ENCODE measurements at regions not wholly inside any gene's neighbourhood (a gene's known extent, or its start where the extent isn't known, plus 50 kb on each side); places are given as distances from the start of the nearest gene placed in this dataset.

DNA sequence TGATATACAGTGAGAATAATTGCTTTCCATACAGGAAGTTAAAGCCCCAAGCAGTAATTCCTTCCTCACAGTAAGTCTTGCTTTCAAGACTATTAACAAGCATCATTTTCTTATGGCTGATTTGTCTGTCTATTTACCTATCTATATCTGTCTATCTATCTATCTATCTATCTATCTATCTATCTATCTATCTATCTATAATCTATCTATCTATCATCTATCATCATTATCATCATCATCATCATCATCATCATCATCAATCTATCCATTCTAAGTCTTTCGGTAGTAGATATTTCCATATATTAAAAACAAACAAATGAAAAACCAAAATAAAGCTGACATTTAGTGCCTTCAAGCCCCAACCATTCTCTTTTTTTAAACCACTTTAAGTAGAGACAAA lies 224.4 kb upstream of the RXFP2 start:
- no peaks in the 10 kb centered on the region for H3K4me1 ChIP-seq (ENCODE audit: control insufficient read depth in 1 of 2, insufficient read depth in 2 of 2, low read length in 2 of 2)
- Mint-ChIP-seq H3K27ac (no peak overlapping the region), H3K4me1 (no peaks in the 10 kb centered on the region), H3K36me3 (no peaks in the 10 kb centered on the region), H3K27me3 (ENCODE audit: low read depth in 3 of 3) (peaks cover 2 to 11% (median 5%) of the 10 kb centered on the region in 3 donors), H3K9me3 (peaks cover 0 to 1% (median 0%) of the 10 kb centered on the region in 7 donors), H3K4me3 (no peak overlapping the region)
- no peak overlapping the region for H3K4me3 ChIP-seq (replicated peaks in 1 of 3; ENCODE audit: low read depth in 2 of 3, low read length in 3 of 3)
- no peak overlapping the region for H2AFZ ChIP-seq (ENCODE audit: insufficient read depth, low read depth, low read length, poor library complexity, severe bottlenecking)
- no peak overlapping the region for H3K9ac ChIP-seq (ENCODE audit: insufficient read depth, low read length, poor library complexity, severe bottlenecking)
- no peak for TF ChIP-seq CTCF (IDR thresholded peaks at IDR 0.05)
- intact Hi-C loops (cut with micrococcal nuclease): no loop called here
- no peak overlapping the region for H3K4me2 ChIP-seq (replicated peaks; ENCODE audit: extremely low read depth, low read length, poor library complexity, severe bottlenecking)
- 100% methylated on average over 1 of the region's 1 CpG for WGBS (ENCODE audit: insufficient coverage)
- no peaks in the 10 kb centered on the region for H3K36me3 ChIP-seq (replicated peaks in 1 of 2; ENCODE audit: control insufficient read depth in 1 of 2, insufficient read depth in 2 of 2, low read length in 2 of 2)
- H3K79me2 ChIP-seq (ENCODE audit: insufficient read depth, low read length): no peaks in the 10 kb centered on the region
- no peak overlapping the region for H3K27ac ChIP-seq (ENCODE audit: low read depth in 1 of 2, low read length in 2 of 2)
- no peaks in the 10 kb centered on the region for H4K20me1 ChIP-seq (ENCODE audit: insufficient read depth, low read length)
- no peaks in the 10 kb centered on the region for H3K9me3 ChIP-seq (replicated peaks in 1 of 2; ENCODE audit: control insufficient read depth in 1 of 2, insufficient read depth in 1 of 2, low read length in 2 of 2)
- no peak for DNase-seq
- H3K27me3 ChIP-seq (ENCODE audit: control insufficient read depth in 2 of 2, insufficient read depth in 2 of 2, low read length in 2 of 2): no peaks in the 10 kb centered on the region

DNA sequence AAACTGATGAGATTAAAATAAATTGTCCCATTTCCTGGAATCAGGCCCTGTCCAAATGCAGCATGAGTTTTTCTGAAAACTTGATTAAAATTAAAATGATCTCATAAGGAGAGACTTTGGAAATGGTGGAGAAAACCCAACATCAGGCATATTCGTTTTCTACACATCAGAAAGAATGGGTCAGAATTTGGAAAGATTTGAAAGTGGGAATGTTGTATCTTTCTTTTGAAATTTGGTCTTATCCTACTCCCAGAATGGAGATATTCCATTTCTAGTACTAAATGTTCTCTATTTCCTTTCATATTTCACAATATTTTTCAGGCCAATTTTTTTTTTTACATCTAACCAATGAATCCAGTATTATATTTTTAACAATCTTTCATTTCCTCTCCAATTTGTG lies 223.9 kb upstream of the RXFP2 start:
- H3K4me2 ChIP-seq (replicated peaks; ENCODE audit: extremely low read depth, low read length, poor library complexity, severe bottlenecking): no peak overlapping the region
- no peaks in the 10 kb centered on the region for H4K20me1 ChIP-seq (ENCODE audit: insufficient read depth, low read length)
- Mint-ChIP-seq H3K27ac (no peak overlapping the region), H3K4me1 (no peaks in the 10 kb centered on the region), H3K4me3 (no peak overlapping the region), H3K9me3 (peaks cover 0 to 1% (median 0%) of the 10 kb centered on the region in 7 donors), H3K36me3 (no peaks in the 10 kb centered on the region), H3K27me3 (ENCODE audit: low read depth in 3 of 3) (peaks cover 2 to 10% (median 5%) of the 10 kb centered on the region in 3 donors)
- intact Hi-C loops (cut with micrococcal nuclease): no loop called here
- H3K27me3 ChIP-seq (ENCODE audit: control insufficient read depth in 2 of 2, insufficient read depth in 2 of 2, low read length in 2 of 2): no peaks in the 10 kb centered on the region
- H3K36me3 ChIP-seq (replicated peaks in 1 of 2; ENCODE audit: control insufficient read depth in 1 of 2, insufficient read depth in 2 of 2, low read length in 2 of 2): no peaks in the 10 kb centered on the region
- H3K79me2 ChIP-seq (ENCODE audit: insufficient read depth, low read length): no peaks in the 10 kb centered on the region
- no peak overlapping the region for H2AFZ ChIP-seq (ENCODE audit: insufficient read depth, low read depth, low read length, poor library complexity, severe bottlenecking)
- H3K9ac ChIP-seq (ENCODE audit: insufficient read depth, low read length, poor library complexity, severe bottlenecking): no peak overlapping the region
- no peak overlapping the region for H3K4me3 ChIP-seq (replicated peaks in 1 of 3; ENCODE audit: low read depth in 2 of 3, low read length in 3 of 3)
- no peak for TF ChIP-seq CTCF (IDR thresholded peaks at IDR 0.05)
- H3K27ac ChIP-seq (ENCODE audit: low read depth in 1 of 2, low read length in 2 of 2): no peak overlapping the region
- H3K4me1 ChIP-seq (ENCODE audit: control insufficient read depth in 1 of 2, insufficient read depth in 2 of 2, low read length in 2 of 2): no peaks in the 10 kb centered on the region
- WGBS (ENCODE audit: insufficient coverage): no CpG with 5 or more reads among the region's 1 CpG
- H3K9me3 ChIP-seq (replicated peaks in 1 of 2; ENCODE audit: control insufficient read depth in 1 of 2, insufficient read depth in 1 of 2, low read length in 2 of 2): no peaks in the 10 kb centered on the region
- DNase-seq: no peak
